PC-3 (cell line): ENCODE measurements at regions not wholly inside any gene's neighbourhood (a gene's known extent, or its start where the extent isn't known, plus 50 kb on each side); places are given as distances from the start of the nearest gene placed in this dataset.

Experiments used
- ATAC-seq: fragments of 200-7000 bp; cut with Tn5 transposase; 2 replicates; pipeline ENCODE4 v1.9.1; 2020; ENCODE audit warnings: mild to moderate bottlenecking, moderate library complexity
- BruUV-seq: library from RNA; stranded (reverse); fragments of 400-500 nt; replicated peaks from 2 replicates; lab custom pipeline; 2021; lab: Mats Ljungman, UMichigan
- CTCF ChIA-PET: fragments of 300-600 bp; sonication (Branson Sonifier 250); formaldehyde crosslinking; loops from one replicate; lab custom pipeline; 2022; ENCODE audit warnings: antibody characterized with exemption; lab: Charles Lee
- POLR2A ChIA-PET: fragments of 300-600 bp; sonication (Branson Sonifier 250); formaldehyde crosslinking; loops from one replicate; lab custom pipeline; 2022; ENCODE audit warnings: antibody characterized with exemption; ENCODE audit not compliant: unreplicated experiment; lab: Charles Lee
- DNase-seq: peaks from one replicate; pipeline ENCODE4 v3.0.0-alpha.2; 2015
- H2AFZ ChIP-seq: fragments of 300-600 bp; sonication (generic); 2 replicates; pipeline ENCODE4 v1.6.0; 2016; ENCODE audit warnings: antibody characterized with exemption, low read length
- H3F3A ChIP-seq: fragments of 300-600 bp; sonication (generic); one replicate; pipeline ENCODE4 v1.6.0; 2017; ENCODE audit warnings: antibody characterized with exemption, low read length, control low read depth, mild to moderate bottlenecking; ENCODE audit not compliant: unreplicated experiment
- H3K27ac ChIP-seq: fragments of 300-600 bp; sonication (generic); 2 replicates; pipeline ENCODE4 v1.5.1; 2016; ENCODE audit warnings: mild to moderate bottlenecking, low read length
- H3K27me3 ChIP-seq: fragments of 300-600 bp; sonication (generic); 2 replicates; pipeline ENCODE4 v1.6.1; 2016; ENCODE audit warnings: low read length, mixed read lengths
- H3K36me3 ChIP-seq: fragments of 300-600 bp; sonication (generic); 2 replicates; pipeline ENCODE4 v1.6.1; 2016; ENCODE audit warnings: low read depth, mixed run types, low read length, mixed read lengths
- H3K4me1 ChIP-seq: fragments of 300-600 bp; sonication (generic); 2 replicates; pipeline ENCODE4 v1.5.1; 2016; ENCODE audit warnings: low read length; ENCODE audit not compliant: insufficient read depth
- H3K4me2 ChIP-seq: fragments of 300-600 bp; sonication (generic); 2 replicates; pipeline ENCODE4 v1.6.0; 2016; ENCODE audit warnings: low read length
- H3K4me3 ChIP-seq: fragments of 300-600 bp; sonication (generic); 2 replicates; pipeline ENCODE4 v1.5.1; 2016; ENCODE audit warnings: mild to moderate bottlenecking, low read length, mixed read lengths
- H3K79me2 ChIP-seq: fragments of 300-600 bp; sonication (generic); 2 replicates; pipeline ENCODE4 v1.6.1; 2017; ENCODE audit warnings: low read length, mixed read lengths
- H3K9ac ChIP-seq: fragments of 300-600 bp; sonication (generic); 2 replicates; pipeline ENCODE4 v1.6.0; 2016; ENCODE audit warnings: mild to moderate bottlenecking, low read length
- H3K9me2 ChIP-seq: fragments of 300-600 bp; sonication (generic); replicated peaks from 2 replicates; pipeline ENCODE4 v1.6.1; 2016; ENCODE audit warnings: mixed run types, low read length, mixed read lengths
- H3K9me3 ChIP-seq: fragments of 300-600 bp; sonication (generic); 2 replicates; pipeline ENCODE4 v1.6.1; 2016; ENCODE audit warnings: low read length, mixed read lengths
- H4K20me1 ChIP-seq: fragments of 300-600 bp; sonication (generic); 2 replicates; pipeline ENCODE4 v1.6.1; 2016; ENCODE audit warnings: low read length, mixed read lengths
- EZH2 ChIP-seq: fragments of 300-600 bp; sonication (generic); IDR thresholded peaks from one replicate; pipeline ENCODE4 v1.6.1; 2017; ENCODE audit warnings: antibody characterized with exemption, mild to moderate bottlenecking, low read length; ENCODE audit not compliant: unreplicated experiment
- EZH2phosphoT487 ChIP-seq: fragments of 300-600 bp; sonication (generic); IDR thresholded peaks from 2 replicates; pipeline ENCODE4 v1.6.1; 2018; ENCODE audit warnings: mild to moderate bottlenecking, antibody characterized with exemption, low read length, borderline replicate concordance
- intact Hi-C: fragments of 100-400 bp; cut with micrococcal nuclease; formaldehyde crosslinking; loops from 2 replicates; pipeline ENCODE4 v1.9.0; 2023
- TF ChIP-seq, protein P1 (sequence below): fragments of 300-600 bp; sonication (generic); conservative IDR thresholded peaks from 2 replicates; pipeline ENCODE4 v1.5.1; 2017; ENCODE audit warnings: antibody characterized with exemption, low read depth, mild to moderate bottlenecking, low read length

GRCh38 chr2:236947896-236948295, 137.8 kb upstream of the COPS8 start:
- intact Hi-C loops: no loop called here
- Histone ChIP-seq H3K36me3 (no peaks in the 10 kb centered on the region), H2AFZ (no peak overlapping the region), H3K9ac (no peak overlapping the region), H3F3A (no peaks in the 10 kb centered on the region), H3K27ac (no peak overlapping the region), H3K4me1 (no peaks in the 10 kb centered on the region), H3K79me2 (no peaks in the 10 kb centered on the region), H3K9me2 (no peaks in the 10 kb centered on the region), H3K9me3 (no peaks in the 10 kb centered on the region), H4K20me1 (no peaks in the 10 kb centered on the region), H3K4me3 (no peak overlapping the region), H3K27me3 (no peaks in the 10 kb centered on the region), H3K4me2 (no peak overlapping the region)
- ATAC-seq (no peak), DNase-seq (no peak)
- BruUV-seq: no TSS peak
- ChIA-PET POLR2A (no interaction called here), CTCF (no interaction called here)
- TF ChIP-seq, protein P1, sequence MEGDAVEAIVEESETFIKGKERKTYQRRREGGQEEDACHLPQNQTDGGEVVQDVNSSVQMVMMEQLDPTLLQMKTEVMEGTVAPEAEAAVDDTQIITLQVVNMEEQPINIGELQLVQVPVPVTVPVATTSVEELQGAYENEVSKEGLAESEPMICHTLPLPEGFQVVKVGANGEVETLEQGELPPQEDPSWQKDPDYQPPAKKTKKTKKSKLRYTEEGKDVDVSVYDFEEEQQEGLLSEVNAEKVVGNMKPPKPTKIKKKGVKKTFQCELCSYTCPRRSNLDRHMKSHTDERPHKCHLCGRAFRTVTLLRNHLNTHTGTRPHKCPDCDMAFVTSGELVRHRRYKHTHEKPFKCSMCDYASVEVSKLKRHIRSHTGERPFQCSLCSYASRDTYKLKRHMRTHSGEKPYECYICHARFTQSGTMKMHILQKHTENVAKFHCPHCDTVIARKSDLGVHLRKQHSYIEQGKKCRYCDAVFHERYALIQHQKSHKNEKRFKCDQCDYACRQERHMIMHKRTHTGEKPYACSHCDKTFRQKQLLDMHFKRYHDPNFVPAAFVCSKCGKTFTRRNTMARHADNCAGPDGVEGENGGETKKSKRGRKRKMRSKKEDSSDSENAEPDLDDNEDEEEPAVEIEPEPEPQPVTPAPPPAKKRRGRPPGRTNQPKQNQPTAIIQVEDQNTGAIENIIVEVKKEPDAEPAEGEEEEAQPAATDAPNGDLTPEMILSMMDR: no peak
- TF ChIP-seq EZH2phosphoT487: no peak
- no peak for TF ChIP-seq EZH2

DNA sequence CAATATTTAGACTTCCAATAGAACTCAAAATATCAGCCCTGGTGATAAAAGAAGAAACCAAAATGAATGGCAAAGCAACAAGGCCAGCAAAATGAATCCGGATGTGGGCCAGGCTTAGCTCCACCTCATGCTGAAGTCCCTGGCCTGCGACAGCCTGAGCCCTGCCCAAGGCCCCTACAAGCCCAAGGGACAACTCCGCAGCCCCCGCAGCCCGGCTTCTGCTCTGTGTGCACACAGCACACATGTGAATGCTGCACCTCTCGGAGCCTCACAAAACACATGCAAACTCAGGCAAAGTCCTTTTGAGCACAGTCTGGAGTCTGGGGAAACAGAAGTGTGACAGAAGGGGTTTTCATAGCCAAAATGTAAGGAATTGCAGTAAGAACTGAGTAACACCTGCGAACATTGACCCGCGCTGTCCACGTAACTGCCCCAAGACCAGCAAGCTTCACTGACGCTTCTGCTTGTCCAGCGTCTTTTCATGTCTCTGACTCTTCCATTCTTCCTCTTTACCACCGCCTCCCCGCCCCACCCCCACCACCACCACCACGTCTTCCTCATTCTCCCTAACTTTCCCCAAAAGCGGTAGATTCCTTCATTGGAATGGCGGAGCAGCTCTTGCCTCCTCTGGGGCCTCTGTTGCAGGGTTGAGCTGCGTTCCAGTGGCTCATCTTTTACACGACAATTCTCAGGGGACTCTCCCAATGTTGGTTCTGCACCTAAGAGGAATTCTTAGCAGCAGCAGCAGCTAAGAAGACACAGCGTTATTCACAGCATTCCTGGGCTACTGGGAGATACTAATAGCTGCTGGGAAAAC, 136.4 kb upstream of the COPS8 start:
- ATAC-seq: no peak
- no TSS peak for BruUV-seq
- no peak overlapping the region for H3K9ac ChIP-seq
- no peaks in the 10 kb centered on the region for H3K4me1 ChIP-seq
- H3K79me2 ChIP-seq: no peaks in the 10 kb centered on the region
- POLR2A ChIA-PET: no interaction called here
- no peaks in the 10 kb centered on the region for H3K9me3 ChIP-seq
- no peak overlapping the region for H3K27ac ChIP-seq
- CTCF ChIA-PET: no interaction called here
- H3F3A ChIP-seq: no peaks in the 10 kb centered on the region
- H4K20me1 ChIP-seq: no peaks in the 10 kb centered on the region
- H3K36me3 ChIP-seq: no peaks in the 10 kb centered on the region
- DNase-seq: no peak
- no peak overlapping the region for H3K4me3 ChIP-seq
- H2AFZ ChIP-seq: no peak overlapping the region
- H3K9me2 ChIP-seq: no peaks in the 10 kb centered on the region
- intact Hi-C loops: no loop called here
- TF ChIP-seq EZH2phosphoT487 (no peak), EZH2 (no peak)
- TF ChIP-seq, protein P1: no peak
- H3K4me2 ChIP-seq: no peak overlapping the region
- no peaks in the 10 kb centered on the region for H3K27me3 ChIP-seq

- DNase-seq (no peak), ATAC-seq (no peak)
- H3K27me3 ChIP-seq: no peaks in the 10 kb centered on the region
- no peak overlapping the region for H2AFZ ChIP-seq
- H3K4me2 ChIP-seq: no peak overlapping the region
- H3K36me3 ChIP-seq: no peaks in the 10 kb centered on the region
- H3K4me1 ChIP-seq: no peaks in the 10 kb centered on the region
- CTCF ChIA-PET: no interaction called here
- no peaks in the 10 kb centered on the region for H3K79me2 ChIP-seq
- no peak overlapping the region for H3K27ac ChIP-seq
- intact Hi-C loops: no loop called here
- POLR2A ChIA-PET: no interaction called here
- no TSS peak for BruUV-seq
- no peak overlapping the region for H3K9ac ChIP-seq
- H4K20me1 ChIP-seq: no peaks in the 10 kb centered on the region
- no peaks in the 10 kb centered on the region for H3K9me3 ChIP-seq
- TF ChIP-seq, protein P1: no peak
- no peak for TF ChIP-seq EZH2phosphoT487
- no peak for TF ChIP-seq EZH2
- no peaks in the 10 kb centered on the region for H3F3A ChIP-seq
- H3K4me3 ChIP-seq: no peak overlapping the region
- no peaks in the 10 kb centered on the region for H3K9me2 ChIP-seq
Observed at GRCh38 chr2:236951830-236952475, 133.7 kb upstream of the COPS8 start.
